Coronary artery (tissue), 2 donors: ENCODE measurements at regions not wholly inside any gene's neighbourhood (a gene's known extent, or its start where the extent isn't known, plus 50 kb on each side); places are given as distances from the start of the nearest gene placed in this dataset.

Source experiments
- DNase-seq: peaks from one replicate; pipeline ENCODE4 v3.0.0-alpha.2; 2017; ENCODE audit warnings: low spot score
- H3K27ac ChIP-seq, 2 donors: fragments of 200-600 bp; sonication (generic); one replicate each; pipeline ENCODE4 v1.5.1; 2016 to 2019
- H3K4me3 ChIP-seq: fragments of 200-600 bp; sonication (generic); 2 replicates; pipeline ENCODE4 v1.5.1; 2016; ENCODE audit warnings: mild to moderate bottlenecking, moderate library complexity
- CTCF ChIP-seq: fragments of 200-600 bp; sonication (generic); IDR thresholded peaks from one replicate; pipeline ENCODE4 v1.5.1; 2019; ENCODE audit warnings: antibody characterized with exemption

- no peak for TF ChIP-seq CTCF
- H3K4me3 ChIP-seq: no peak overlapping the region
These were observed 191.5 kb upstream of the CDH20 start for GRCh38 chr18:61141691-61142090.

DNA sequence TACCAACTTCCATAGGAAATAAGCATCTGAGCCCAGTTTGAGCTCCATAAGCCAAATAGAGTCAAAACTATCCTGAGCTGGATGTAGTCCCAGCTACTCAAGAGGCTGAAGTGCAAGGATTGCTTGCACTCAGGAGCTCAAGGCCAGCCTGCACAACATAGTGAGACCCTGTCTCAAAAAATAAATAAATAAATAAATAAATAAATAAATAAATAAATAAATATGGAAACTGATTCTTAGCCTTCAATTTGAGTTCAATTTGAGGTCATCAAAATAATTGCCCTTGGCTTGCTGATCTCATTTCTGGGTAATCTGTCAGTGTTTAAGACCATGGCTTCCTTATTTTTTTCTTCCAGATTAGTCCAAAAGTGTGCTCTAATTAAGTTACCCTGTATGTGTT, 184.9 kb upstream of the CDH20 start:
- no peak overlapping the region for H3K4me3 ChIP-seq
- TF ChIP-seq CTCF: no peak
- H3K27ac ChIP-seq: no peak overlapping the region
- no peak for DNase-seq

More at GRCh38 chr18:61141691-61142090, 191.5 kb upstream of the CDH20 start:
- no peak overlapping the region for H3K27ac ChIP-seq
- no peak for DNase-seq

DNA sequence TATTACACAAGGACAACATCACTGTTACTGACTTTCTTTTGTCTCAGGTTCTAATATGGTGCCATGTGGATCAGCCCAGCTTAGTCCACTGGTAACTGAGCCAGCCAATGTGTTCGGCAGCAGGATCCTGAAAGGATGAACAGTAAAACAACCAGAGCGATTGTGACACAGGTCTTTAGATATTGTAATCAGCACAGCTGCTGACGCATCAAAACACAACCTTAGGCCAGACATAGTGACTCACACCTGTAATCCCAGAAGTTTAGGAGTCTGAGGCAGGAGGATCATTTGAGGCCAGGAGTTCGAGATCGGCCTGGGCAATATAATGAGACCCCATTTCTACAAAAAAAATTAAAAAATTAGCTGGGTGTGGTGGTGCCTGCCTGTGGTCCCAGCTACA, 183.4 kb upstream of the CDH20 start:
- no peak for DNase-seq
- TF ChIP-seq CTCF: no peak
- no peak overlapping the region for H3K4me3 ChIP-seq
- no peak overlapping the region for H3K27ac ChIP-seq

DNA sequence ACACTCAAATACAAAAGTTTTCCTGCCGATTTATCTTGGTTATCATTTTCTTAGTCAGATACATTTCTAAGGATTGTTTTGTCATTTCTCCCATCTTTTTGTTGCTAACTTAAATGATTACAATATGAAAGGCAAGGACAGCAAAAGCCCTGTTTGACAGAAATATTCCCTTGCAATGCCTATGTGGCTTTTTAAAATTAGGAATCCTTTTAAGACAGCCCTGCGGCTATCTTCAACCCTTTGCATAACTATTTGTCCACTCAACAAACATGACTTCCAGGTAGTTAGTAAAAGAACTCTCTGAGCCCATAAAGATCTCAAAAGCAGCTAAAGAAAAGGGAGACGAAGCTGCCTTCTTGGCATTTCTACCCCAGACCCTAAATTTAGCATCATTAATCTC, 179.7 kb upstream of the CDH20 start:
- no peak for DNase-seq
- Histone ChIP-seq H3K4me3 (no peak overlapping the region), H3K27ac (no peak overlapping the region)
- no peak for TF ChIP-seq CTCF

DNA sequence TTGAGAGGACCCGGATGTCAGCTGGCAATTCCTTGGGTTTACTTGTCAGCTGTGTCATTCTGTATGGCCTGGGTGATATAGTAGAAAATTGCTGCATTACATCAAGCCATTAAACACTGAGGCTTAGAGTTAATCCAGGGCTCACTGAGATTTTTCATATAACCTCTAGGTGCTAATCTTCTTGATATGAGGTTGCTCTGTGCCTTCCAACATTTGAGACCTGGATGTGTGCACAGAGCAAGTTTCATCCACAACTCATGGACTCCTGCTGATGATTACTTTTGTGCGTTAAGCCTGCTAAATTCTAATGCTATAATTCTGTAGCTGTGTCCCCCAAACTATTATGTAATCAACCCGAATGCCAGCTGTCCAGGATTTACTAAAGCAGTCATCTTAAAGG, 178.4 kb upstream of the CDH20 start:
- Histone ChIP-seq H3K4me3 (no peak overlapping the region), H3K27ac (no peak overlapping the region)
- TF ChIP-seq CTCF: no peak
- no peak for DNase-seq

DNA sequence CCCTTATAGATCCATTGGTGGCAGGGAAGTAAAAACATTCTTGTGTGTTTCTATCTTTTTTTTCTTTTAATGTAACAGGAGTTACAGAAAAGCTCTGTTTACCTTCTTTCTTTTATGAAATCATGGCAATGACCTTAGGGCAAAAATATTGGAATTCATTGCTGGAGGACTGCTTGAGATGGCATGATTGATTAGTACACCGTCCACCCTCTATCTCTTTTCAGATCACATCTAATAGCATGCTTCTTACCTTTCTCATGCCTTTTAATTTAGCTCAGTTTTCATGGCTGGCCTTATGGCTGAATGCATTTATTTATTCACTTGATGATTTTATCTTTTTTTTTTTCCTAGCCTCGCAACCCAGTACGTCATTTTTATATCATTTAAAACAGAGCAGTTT, 177.6 kb upstream of the CDH20 start:
- no peak for DNase-seq
- TF ChIP-seq CTCF: no peak
- no peak overlapping the region for H3K27ac ChIP-seq
- no peak overlapping the region for H3K4me3 ChIP-seq

GRCh38 chr18:61157451-61157850, 175.8 kb upstream of the CDH20 start:
- DNase-seq: no peak
- no peak overlapping the region for H3K4me3 ChIP-seq
- TF ChIP-seq CTCF: no peak
- no peak overlapping the region for H3K27ac ChIP-seq
